Stomach (tissue), 4 donors: ENCODE measurements at regions not wholly inside any gene's neighbourhood (a gene's known extent, or its start where the extent isn't known, plus 50 kb on each side); places are given as distances from the start of the nearest gene placed in this dataset.

Experiments used
- CTCF ChIP-seq, 7 experiments: fragments of 450-650 bp in 4 of 7; fragments of 200-600 bp in 3 of 7; sonication (generic) in 3 of 7; IDR thresholded peaks; one replicate each; pipeline ENCODE4 v1.5.1; 2016 to 2019; ENCODE audit warnings: antibody characterized with exemption in 7 of 7, control low read depth in 2 of 7, mild to moderate bottlenecking in 1 of 7
- POLR2A ChIP-seq, 4 donors: fragments of 450-650 bp; IDR thresholded peaks; one replicate each; pipeline ENCODE4 v1.6.1; 2016; ENCODE audit warnings: antibody characterized with exemption in 4 of 4, control low read depth in 2 of 4, mild to moderate bottlenecking in 1 of 4, moderate library complexity in 1 of 4
- POLR2AphosphoS5 ChIP-seq, 3 donors: sonication (generic); formaldehyde crosslinking; IDR thresholded peaks; one replicate each; pipeline ENCODE4 v1.6.1; 2016; ENCODE audit warnings: antibody characterized with exemption in 3 of 3

GRCh38 chr4:179163147-179163546 is 1720.9 kb upstream of the AGA start:
- TF ChIP-seq POLR2AphosphoS5 (IDR thresholded peaks at IDR 0.05) (no peak), POLR2A (IDR thresholded peaks at IDR 0.05) (no peak), CTCF (IDR thresholded peaks at IDR 0.05) (no peak)
